HG02943 (cell line): ENCODE measurements at regions not wholly inside any gene's neighbourhood (a gene's known extent, or its start where the extent isn't known, plus 50 kb on each side); places are given as distances from the start of the nearest gene placed in this dataset.

Source experiments
- ATAC-seq: cut with Tn5 transposase; IDR thresholded peaks from one replicate; pipeline ENCODE4 v1.9.1; 2021; ENCODE audit warnings: mild to moderate bottlenecking, low read depth, moderate library complexity; ENCODE audit not compliant: unreplicated experiment

DNA sequence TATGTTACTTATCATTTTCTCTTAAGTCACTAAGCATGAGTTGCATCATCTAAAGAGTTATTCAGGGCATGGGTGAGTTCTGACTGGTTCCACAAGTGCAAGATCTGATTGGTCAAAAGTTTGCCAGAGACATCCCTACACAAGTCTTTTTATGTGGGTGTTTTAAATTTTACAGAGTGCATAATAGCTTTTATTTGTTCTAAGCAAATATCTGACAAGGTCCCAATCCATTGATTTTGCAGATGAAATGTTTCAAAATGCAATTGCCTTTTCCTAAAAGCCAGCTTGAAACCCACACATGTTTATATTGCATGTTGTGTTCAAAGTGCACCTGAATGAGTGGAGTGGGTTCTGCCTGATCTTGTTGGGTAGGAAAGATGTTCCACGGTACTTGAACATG, 101.7 kb upstream of the PAX6 start:
- no peak for ATAC-seq

GRCh38 chr11:31910950-31911576, 99.9 kb upstream of the PAX6 start:
- ATAC-seq = no peak

DNA sequence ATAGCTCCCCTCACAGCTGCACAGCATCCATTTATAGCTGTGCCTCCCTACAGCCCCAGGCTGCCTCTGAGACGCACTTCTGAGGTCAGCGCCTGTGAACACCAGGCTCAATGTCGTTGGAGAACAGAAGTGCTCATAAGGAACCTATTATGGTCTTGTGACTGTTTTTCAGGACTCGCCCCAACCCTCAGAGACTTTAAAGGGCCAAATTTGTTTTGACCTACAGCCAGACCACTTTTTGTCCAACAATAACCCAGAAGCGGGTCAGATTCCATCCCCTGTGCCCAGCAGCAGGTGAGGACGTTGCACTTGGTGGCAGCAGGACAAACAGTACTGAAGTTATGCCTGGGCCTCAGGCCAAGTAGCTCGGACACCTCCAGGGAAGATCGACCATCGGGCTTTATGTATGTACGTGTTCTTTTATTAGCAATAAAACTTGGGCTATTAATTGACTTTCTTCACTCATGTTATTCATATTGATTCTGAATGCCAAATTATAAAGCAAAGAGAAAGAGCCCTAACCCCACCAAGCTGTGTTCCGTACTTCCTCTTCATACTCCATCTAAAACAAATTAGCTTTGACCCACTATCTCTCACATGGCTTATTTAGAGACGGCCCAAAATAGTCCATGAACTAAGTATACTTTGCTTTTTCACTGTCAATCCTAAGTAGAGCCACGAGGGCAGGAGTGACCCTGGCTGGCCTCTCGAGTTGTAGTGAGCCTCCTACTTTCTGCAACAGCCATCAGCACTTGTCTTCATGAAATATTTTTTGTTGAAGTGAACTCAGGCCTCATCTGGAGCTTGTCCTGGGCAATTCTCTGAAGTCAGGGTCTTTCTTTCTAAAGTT, 92.3 kb upstream of the PAX6 start:
- no peak for ATAC-seq

DNA sequence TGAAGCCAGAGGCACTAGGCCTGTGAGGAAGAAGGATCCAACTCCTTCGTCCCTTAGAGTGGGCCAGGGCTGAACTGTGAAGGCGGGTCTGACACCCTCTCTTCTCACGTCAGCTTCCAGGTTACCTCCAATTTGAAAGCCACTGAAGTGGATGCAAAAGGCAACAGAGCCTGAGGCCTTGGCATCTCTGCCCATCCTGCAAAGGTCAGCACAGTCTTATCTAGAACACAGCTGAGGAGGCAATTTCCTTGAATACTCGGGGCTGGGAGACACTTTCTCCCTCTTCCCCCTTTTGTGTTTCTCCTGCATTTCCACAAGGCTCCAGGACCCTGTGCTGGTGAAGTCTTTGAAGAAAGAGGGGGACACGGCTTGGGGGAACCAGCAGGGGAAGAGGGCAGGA, 91.6 kb upstream of the PAX6 start:
- ATAC-seq = no peak

GRCh38 chr11:31895926-31896325, 84.8 kb upstream of the PAX6 start:
- no peak for ATAC-seq

- ATAC-seq = no peak
Measured at GRCh38 chr11:31887180-31887579, 76.1 kb upstream of the PAX6 start.

DNA sequence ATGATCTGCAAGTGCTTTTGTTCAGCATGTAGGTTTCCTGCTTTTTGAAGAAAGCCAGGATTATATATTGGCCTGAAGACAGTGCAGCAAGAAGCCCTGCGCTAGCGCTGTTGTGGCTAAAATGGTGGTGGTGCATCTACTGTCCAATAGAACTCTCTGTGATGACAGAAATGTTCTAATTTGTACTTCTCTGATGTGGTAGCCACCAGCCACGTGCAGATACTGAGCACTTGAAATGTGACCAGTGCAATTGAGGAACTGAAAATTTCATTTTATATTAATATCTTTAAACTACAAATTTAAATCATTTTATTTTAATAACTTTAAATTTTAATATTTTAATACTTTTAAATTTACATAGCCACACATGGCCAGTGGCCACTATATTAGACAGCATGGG, 73.0 kb upstream of the PAX6 start:
- ATAC-seq = no peak

DNA sequence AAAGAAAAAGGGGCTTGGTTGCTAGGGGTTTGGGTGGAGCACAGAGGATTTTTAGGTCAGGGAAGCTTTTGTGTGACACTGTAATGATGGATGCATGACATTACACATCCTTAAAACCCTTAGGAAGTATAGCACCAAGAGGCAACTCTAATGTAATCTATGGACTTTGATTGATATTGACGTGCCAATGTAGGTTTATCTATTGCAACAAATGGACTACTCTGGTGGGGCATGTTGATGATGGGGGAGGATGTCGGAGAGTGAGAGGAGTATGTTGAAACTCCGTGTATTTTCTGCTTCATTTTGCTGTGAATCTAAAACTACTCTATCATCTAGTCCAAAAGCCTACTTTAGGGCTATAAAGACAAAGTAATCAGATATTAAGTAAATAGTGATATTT, 72.3 kb upstream of the PAX6 start:
- ATAC-seq = no peak

DNA sequence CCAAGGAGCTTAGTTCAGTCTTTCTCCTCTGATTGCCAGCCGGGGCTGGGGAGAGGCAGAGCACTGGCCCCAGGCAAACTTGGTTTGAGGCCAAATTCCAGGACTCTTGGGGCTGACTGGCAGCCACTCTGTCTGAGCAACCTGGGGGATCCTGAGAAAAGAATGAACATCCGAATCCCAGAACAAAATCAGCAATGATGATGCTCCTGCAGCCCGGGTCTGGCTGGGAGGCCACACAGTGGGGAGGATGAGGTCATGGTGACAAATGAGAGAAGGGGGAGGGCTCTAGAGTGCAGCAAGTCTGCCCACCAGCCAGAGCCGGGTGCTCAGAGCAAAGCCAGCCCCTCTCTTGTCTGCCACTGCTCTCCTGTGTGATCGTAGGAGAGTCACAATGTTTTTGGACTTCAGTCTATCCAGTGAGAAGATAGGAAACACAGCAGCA, 71.8 kb upstream of the PAX6 start:
- no peak for ATAC-seq

- no peak for ATAC-seq
Measured at GRCh38 chr11:31881825-31882224, 70.7 kb upstream of the PAX6 start.

GRCh38 chr11:31879681-31880080, 68.6 kb upstream of the PAX6 start:
- no peak for ATAC-seq

- ATAC-seq = no peak
Measured at GRCh38 chr11:31877863-31878262, 66.7 kb upstream of the PAX6 start.

- ATAC-seq = no peak
Measured at GRCh38 chr11:31877083-31877482, 66.0 kb upstream of the PAX6 start.

- ATAC-seq = no peak
Measured at GRCh38 chr11:31875866-31876560, 64.9 kb upstream of the PAX6 start.

GRCh38 chr11:31874631-31875191, 63.6 kb upstream of the PAX6 start:
- no peak for ATAC-seq

DNA sequence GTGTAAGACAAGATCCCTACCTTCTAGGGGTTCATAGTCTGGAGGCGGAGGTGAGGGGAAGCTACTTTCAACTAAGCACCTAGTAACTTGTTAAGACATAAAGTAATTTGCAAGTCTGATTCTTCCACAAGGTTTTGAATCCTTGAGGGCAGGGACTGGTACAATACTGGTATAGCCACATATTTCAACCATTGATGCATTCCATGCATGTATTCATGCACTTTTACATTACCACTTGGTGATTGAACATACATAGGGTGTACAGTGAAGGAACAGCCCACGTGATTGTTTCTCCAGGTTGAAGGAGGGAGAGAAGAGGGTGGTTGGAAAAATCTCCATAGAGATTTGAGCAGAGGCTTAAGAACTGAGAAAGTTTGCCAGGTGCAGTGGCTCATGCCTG, 62.0 kb upstream of the PAX6 start:
- no peak for ATAC-seq

- ATAC-seq = no peak
Measured at GRCh38 chr11:31872076-31872443, 60.9 kb upstream of the PAX6 start.

- ATAC-seq = no peak
Measured at GRCh38 chr11:31871310-31872075, 60.4 kb upstream of the PAX6 start.

GRCh38 chr11:31870609-31871309, 59.6 kb upstream of the PAX6 start:
- ATAC-seq = no peak

DNA sequence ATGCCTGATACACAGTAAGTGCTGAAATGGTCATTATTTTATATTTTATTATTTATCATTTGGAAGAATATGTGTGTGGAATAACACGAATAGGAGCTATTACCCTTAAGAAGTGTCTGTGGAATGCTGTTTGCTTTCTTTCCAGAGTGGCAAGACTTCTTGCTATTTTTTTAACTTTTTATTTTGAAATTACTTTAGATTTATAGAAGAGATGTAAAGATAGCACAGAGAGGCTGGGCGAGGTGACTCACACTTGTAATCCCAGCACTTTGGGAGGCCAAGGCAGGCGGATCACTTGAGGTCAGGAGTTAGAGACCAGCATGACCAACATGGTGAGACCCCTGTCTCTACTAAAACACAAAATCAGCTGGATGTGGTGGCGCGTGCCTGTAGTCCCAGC, 58.9 kb upstream of the PAX6 start:
- ATAC-seq = no peak
